Vagina (tissue), 2 donors: ENCODE measurements at regions not wholly inside any gene's neighbourhood (a gene's known extent, or its start where the extent isn't known, plus 50 kb on each side); places are given as distances from the start of the nearest gene placed in this dataset.

Experiments used
- DNase-seq, 2 donors: peaks; one replicate each; pipeline ENCODE4 v3.0.0-alpha.2; 2017; ENCODE audit errors: extremely low spot score in 2 of 2
- H3K27ac ChIP-seq: fragments of 200-600 bp; sonication (generic); one replicate; pipeline ENCODE4 v1.5.1; 2019
- H3K27me3 ChIP-seq: fragments of 200-600 bp; sonication (generic); one replicate; pipeline ENCODE4 v1.5.1; 2019
- H3K36me3 ChIP-seq, 2 donors: fragments of 200-600 bp; sonication (generic); one replicate each; pipeline ENCODE4 v1.5.1; 2017 to 2019
- H3K4me1 ChIP-seq: fragments of 200-600 bp; sonication (generic); one replicate; pipeline ENCODE4 v1.5.1; 2019
- H3K4me3 ChIP-seq, 2 donors: fragments of 200-600 bp; sonication (generic); 1 replicate in 1 of 2; 2 replicates in 1 of 2; pipeline ENCODE4 v1.5.1; 2016 to 2019
- H3K9me3 ChIP-seq: fragments of 200-600 bp; sonication (generic); one replicate; pipeline ENCODE4 v1.5.1; 2019
- CTCF ChIP-seq, 3 experiments: fragments of 450-650 bp in 2 of 3; fragments of 200-600 bp in 1 of 3; sonication (generic) in 1 of 3; IDR thresholded peaks; one replicate each; pipeline ENCODE4 v1.5.1; 2017 to 2019; ENCODE audit warnings: antibody characterized with exemption in 3 of 3, mild to moderate bottlenecking in 2 of 3, moderate library complexity in 2 of 3
- POLR2A ChIP-seq, 2 donors: fragments of 450-650 bp; IDR thresholded peaks; one replicate each; pipeline ENCODE4 v1.6.1; 2017; ENCODE audit warnings: antibody characterized with exemption in 2 of 2, mild to moderate bottlenecking in 2 of 2, moderate library complexity in 2 of 2
- POLR2AphosphoS5 ChIP-seq, 2 donors: sonication (generic); formaldehyde crosslinking; IDR thresholded peaks; one replicate each; pipeline ENCODE4 v1.9.0; 2017; ENCODE audit warnings: antibody characterized with exemption in 2 of 2, mild to moderate bottlenecking in 2 of 2, low read depth in 1 of 2; ENCODE audit not compliant: insufficient read depth in 1 of 2
- intact Hi-C: fragments of 100-400 bp; cut with DNase I; formaldehyde crosslinking; loops from one replicate; pipeline ENCODE4 v1.15.1; 2023

DNA sequence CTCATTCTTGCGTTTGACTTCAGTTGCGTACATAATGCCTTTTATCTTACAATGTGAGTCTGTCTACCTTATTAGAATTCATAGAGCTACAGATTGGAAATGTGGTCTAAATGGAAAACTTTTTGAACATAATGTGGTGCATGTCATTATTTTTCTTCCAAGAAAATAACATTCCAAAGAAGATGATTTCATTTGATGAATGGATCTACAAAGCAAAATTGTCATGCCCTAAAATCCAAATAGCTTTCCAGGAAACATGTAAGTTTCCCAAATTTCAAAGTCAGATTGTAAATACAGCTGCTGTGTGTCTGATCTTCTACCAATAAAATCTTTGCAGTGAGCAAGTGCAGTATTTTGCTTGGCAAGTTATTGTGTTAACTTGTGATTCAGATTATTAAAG is 101.8 kb upstream of the FZD8 start:
- Histone ChIP-seq H3K4me3 (no peak overlapping the region), H3K9me3 (no peaks in the 10 kb centered on the region), H3K27ac (no peak overlapping the region), H3K4me1 (no peaks in the 10 kb centered on the region), H3K27me3 (no peaks in the 10 kb centered on the region), H3K36me3 (no peaks in the 10 kb centered on the region)
- intact Hi-C loops, result no loop called here
- TF ChIP-seq POLR2AphosphoS5 (IDR thresholded peaks at IDR 0.05; ENCODE audit: insufficient read depth in 1 of 2, low read depth in 1 of 2), result no peak
- no peak for TF ChIP-seq POLR2A (IDR thresholded peaks at IDR 0.05)
- no peak for TF ChIP-seq CTCF (IDR thresholded peaks at IDR 0.05)
- DNase-seq, result no peak

GRCh38 chr10:35743351-35743750 is 101.3 kb upstream of the FZD8 start:
- Histone ChIP-seq H3K4me1 (no peaks in the 10 kb centered on the region), H3K4me3 (no peak overlapping the region), H3K27me3 (no peaks in the 10 kb centered on the region), H3K36me3 (no peaks in the 10 kb centered on the region), H3K9me3 (no peaks in the 10 kb centered on the region), H3K27ac (no peak overlapping the region)
- TF ChIP-seq CTCF (IDR thresholded peaks at IDR 0.05), result no peak
- no peak for TF ChIP-seq POLR2AphosphoS5 (IDR thresholded peaks at IDR 0.05; ENCODE audit: insufficient read depth in 1 of 2, low read depth in 1 of 2)
- no peak for TF ChIP-seq POLR2A (IDR thresholded peaks at IDR 0.05)
- intact Hi-C loops, result no loop called here
- no peak for DNase-seq

DNA sequence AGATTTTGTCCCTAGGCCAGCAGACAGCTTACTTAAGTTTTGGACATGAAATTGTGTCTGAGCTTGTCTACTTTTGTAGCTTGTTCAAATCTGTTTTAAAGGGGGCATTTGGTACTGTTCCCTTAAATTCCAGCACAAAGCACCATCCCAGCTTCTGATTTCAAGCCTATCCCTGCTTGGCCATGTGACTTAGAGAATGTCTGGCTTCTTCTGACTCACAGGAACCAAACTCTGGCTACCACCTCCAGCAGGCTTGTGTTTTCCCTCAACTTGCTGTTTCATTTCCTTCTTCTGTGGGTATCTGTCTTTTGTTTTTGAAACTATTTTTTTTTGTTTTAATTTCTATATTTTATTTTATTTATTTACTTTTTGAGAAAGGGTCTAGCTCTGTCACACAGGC is 97.9 kb upstream of the FZD8 start:
- no peak overlapping the region for H3K27ac ChIP-seq
- no peak for DNase-seq
- TF ChIP-seq POLR2A (IDR thresholded peaks at IDR 0.05) (no peak), CTCF (IDR thresholded peaks at IDR 0.05) (no peak), POLR2AphosphoS5 (IDR thresholded peaks at IDR 0.05; ENCODE audit: insufficient read depth in 1 of 2, low read depth in 1 of 2) (no peak)

DNA sequence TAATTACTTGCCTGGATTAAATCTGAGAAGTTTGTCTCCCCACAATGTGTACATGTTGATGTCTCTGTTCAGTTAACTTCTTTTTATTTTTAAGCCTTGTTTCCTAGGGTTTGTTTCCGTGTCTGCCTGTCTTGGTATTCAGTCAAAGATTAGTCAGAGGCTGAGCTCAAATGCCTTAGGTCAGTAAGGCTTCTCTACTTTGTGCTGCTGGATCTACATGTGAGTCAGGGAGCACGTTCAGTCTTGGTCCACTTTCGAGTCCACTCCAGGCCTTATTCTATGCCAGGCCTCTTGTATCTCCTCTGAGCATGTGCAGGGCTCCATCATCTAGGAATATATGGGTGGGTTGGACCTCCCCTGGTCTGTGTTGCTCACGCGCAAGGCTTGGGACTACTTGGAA is 93.3 kb upstream of the FZD8 start:
- TF ChIP-seq POLR2A (IDR thresholded peaks at IDR 0.05) (no peak), CTCF (IDR thresholded peaks at IDR 0.05) (no peak)
- no peak for DNase-seq

More for the DNA sequence above, 97.9 kb upstream of the FZD8 start:
- no peak overlapping the region for H3K4me3 ChIP-seq
- no peaks in the 10 kb centered on the region for H3K36me3 ChIP-seq
- intact Hi-C loops, result no loop called here
- no peaks in the 10 kb centered on the region for H3K4me1 ChIP-seq
- no peaks in the 10 kb centered on the region for H3K9me3 ChIP-seq
- H3K27me3 ChIP-seq, result no peaks in the 10 kb centered on the region

DNA sequence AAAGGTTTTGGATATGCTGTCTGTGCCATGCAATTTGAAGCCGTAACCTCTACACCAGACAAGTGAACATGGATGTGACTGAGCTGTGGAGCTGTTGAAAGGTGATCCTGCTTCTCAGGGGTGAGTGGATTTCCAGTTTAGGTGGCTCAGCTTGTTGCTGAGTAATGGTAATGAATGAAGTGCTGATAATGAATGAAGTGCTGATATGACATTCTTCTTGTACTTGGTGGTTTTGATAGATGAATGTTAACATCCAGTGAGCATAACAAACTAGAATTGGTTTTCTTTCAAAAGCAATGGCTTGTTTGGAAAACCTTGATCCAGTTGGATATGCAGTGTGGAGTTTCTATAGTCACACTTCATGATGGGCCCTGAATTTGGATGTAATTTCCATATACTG is 89.7 kb upstream of the FZD8 start:
- no peak overlapping the region for H3K4me3 ChIP-seq
- H3K27ac ChIP-seq, result no peak overlapping the region
- H3K9me3 ChIP-seq, result no peaks in the 10 kb centered on the region
- no peaks in the 10 kb centered on the region for H3K36me3 ChIP-seq
- TF ChIP-seq CTCF (IDR thresholded peaks at IDR 0.05), result no peak
- no peak for TF ChIP-seq POLR2A (IDR thresholded peaks at IDR 0.05)
- TF ChIP-seq POLR2AphosphoS5 (IDR thresholded peaks at IDR 0.05; ENCODE audit: insufficient read depth in 1 of 2, low read depth in 1 of 2), result no peak
- no peaks in the 10 kb centered on the region for H3K27me3 ChIP-seq
- intact Hi-C loops, result no loop called here
- no peak for DNase-seq
- H3K4me1 ChIP-seq, result no peaks in the 10 kb centered on the region

More for the DNA sequence above, 93.3 kb upstream of the FZD8 start:
- Histone ChIP-seq H3K9me3 (no peaks in the 10 kb centered on the region), H3K4me3 (no peak overlapping the region), H3K27ac (no peak overlapping the region), H3K36me3 (no peaks in the 10 kb centered on the region), H3K4me1 (no peaks in the 10 kb centered on the region), H3K27me3 (no peaks in the 10 kb centered on the region)
- intact Hi-C loops, result no loop called here
